ENCODE measurements at regions not wholly inside any gene's neighbourhood (a gene's known extent, or its start where the extent isn't known, plus 50 kb on each side); places are given as distances from the start of the nearest gene placed in this dataset.
"Not testable (repeated sequence)": the region's sequence is repeated elsewhere in the genome, so short reads cannot be mapped to it uniquely, and the experiment has no call there.

DNA sequence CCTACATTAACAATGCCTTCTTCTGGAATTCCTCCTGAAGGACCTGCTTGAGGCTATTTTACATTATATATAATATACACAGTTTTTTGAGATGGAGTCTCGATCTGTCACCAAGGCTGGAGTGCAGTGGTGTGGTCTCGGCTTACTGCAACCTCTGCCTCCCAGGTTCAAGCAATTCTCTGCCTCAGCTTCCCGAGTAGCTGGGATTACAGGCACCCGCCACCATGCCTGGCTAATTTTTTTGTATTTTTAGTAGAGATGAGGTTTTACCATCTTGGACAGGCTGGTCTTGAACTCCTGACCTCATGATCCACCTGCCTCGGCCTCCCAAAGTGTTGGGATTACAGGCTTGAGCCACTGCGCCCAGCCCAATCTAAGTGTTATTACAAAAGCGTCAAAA, 71.9 kb upstream of the PRR23C start:
- DNase-seq = not testable (repeated sequence)

DNA sequence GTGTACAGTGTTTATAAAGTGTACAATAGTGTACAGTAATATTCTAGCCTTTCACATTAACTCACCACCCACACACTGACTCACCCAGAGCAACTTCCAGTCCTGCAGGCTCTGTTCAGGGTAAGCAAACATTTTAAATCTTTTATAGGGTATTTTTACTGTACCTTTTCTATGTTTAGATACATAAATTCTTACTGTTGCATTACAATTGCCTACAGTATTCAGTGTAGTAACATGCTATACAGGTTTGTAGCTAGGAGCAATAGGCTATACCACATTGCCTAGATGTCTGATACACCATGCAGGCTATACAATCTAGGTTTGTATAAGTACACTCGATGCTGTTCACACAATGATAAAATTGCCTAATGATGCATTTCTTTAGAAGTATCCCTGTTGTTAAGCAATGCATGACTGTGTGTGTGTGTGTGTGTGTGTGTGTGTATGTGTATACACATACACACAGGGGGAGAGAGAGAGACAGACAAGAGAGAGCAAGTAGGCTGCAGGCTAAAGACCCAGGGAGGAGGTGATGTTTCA, 72.5 kb upstream of the PRR23C start:
- DNase-seq = no peak

DNA sequence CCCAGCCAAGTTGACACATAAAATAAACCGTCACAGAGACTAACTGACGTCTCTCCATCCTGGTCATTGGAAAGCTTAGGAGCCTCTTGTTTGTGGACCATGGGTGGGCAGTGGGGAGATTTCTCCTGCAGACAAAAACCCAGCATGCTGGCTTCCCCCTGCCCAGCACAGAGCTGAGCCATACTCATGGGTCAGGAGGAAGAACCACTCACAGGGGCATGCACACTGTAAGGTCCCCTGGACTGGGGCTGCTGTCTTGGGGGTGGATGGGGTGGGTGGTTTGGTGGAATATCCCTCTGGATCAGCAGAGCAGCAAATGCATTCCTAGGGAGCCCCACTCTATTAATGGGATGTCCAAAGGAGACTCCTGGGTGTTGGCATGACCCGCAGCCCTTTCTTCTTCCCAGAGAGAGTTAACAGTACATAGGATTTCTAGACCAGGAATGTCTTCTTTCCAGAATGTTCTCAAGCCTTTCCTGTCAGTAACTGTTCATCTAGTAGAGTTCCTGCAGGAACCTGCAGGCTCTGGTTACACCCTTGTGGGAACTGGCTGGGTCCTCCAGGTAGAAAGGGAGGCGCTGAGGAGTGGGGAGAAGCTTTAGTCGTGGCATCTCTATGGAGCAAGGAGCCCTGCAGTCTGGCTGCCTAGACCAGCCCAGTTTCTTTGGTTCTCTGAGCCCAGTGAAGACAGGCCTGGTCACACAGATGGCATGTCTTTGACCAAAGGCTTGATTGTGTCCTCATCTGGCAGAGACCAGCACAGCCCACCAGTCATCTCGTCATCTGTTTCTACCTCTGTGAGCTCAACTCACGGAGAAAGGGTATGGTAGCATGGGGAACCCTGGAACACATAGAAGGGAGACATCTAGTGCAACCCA, 73.4 kb upstream of the PRR23C start:
- DNase-seq = no peak

DNA sequence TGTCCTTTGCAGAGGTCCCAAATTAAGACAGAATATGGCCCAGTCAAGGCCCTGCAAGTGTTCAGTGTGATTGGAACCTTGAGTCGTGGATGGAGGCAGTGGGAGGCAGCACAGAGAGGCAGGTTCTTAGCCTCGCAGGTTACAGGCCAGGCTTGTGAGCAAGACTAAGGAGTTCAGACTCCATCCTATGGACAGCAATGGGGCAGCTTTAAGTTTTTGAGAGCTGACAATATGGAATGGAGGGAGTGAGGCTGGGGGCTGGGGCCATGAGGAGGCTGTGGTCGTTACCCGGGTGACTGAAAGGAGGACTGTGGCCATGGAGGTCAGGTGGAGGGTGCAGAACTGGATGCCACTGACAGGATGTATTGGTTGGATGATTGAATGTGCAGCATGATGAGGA, 74.1 kb upstream of the PRR23C start:
- DNase-seq = no peak

DNA sequence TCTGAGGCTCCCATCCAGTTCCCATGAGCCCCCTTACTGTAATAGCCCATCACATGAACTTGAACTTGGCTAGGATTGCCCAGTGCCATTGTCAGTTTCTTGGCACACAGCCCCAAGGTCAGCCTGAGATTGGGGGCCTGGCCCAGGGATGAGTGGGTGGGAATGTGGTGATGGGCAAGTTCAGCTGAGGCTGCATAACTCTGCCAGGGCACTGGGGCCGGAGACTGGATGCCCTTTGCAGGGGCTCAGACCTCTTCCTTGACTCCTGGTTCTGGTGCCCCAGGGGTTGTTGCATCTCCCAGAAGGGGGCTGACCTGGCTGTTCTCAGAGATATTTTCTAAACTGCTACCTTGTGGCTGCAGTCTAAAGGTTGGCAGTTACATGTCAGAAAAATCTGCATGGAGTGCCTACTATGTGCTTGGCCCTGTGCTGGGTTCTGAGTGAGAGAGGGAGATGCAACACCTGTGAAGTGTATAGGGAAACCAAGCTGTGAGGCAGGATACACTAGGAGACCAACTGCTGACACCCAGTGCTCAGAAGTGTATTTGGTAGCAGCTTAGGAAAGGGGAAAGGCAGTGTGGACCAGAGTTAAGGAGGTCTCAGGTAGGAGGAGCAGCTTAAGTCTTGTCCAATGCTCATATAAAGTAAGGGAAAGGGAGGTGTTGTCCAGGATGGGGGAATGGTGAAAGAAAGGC, 74.8 kb upstream of the PRR23C start:
- DNase-seq = no peak

DNA sequence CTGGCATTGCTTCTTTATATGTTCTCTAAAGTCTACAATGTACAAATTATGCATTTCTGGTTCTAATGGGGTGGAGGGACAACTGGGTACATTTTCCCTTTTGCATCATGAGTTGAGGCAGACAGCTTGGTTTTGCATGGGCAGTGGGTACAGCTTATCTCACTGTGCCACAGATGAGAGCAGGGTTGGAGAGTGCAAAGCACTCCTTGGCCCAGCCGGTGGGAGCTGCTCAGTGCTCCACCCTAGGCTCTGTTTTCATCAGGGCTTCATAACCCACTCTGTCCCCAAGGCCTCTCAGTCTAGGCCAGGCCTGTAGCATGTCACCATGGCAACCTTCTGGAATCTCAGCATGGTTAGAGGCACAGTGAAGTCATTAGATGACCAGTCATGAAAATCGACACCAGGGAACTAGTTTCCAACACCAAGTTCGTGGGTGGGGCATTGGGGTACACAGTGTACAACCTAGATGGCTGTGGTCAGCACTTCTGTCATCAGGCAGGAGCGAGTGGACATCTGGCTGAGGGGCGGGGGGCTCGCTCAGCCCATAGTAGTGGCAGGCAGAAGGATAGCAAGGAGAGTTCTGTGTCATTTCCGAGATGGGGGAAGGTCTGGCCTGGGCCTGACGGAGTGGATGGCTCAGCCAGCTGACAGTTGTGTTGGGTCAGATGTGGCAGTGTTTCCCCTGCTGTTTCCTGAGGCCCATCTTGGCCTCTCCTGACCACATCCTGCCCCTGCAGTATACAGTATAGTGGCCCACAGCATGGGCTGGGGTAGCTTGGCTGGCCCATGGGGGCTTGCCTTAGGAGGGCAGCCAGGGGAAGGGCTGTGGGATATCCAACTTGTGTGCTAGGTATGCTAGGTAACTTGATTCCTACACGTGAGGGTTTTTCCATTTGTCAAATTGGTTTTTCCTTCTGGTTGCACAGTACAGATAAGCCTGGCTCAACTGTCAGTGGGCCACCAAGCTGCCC, 75.7 kb upstream of the PRR23C start:
- peak; percentile 60 for DNase-seq

DNA sequence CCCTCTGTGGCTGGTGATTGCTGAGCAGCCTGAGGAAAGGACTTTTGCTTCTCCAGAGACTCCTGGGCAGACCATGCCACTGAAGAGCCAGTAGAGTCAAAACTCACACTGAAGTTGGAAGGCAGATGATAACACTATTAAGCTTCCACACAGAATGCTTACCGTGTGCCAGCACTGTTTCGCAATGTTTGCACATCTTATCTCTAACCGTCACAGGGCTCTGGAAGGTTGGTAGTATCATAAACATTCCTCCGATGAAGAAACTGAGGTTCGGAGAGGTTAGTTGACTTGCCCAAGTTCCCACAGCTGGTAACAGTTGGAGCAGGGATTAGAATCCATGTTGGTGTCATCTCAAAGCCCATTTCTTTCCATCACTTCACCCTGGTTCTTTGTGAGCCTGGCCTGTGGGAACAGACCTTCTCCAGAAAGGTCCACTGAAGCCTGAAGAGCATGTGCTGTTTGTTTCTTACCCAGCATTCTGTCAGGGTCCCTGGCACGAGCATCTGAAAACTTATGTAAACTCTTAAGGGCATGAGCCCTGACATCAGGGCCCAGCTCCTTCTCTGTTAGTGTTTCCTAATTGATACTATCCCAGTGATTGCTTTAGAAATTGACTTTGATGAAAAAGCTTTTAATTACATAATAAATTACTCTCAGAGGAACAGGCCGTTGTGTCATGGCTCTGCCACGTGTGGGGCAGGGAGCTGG, 77.0 kb upstream of the PRR23C start:
- DNase-seq = no peak

DNA sequence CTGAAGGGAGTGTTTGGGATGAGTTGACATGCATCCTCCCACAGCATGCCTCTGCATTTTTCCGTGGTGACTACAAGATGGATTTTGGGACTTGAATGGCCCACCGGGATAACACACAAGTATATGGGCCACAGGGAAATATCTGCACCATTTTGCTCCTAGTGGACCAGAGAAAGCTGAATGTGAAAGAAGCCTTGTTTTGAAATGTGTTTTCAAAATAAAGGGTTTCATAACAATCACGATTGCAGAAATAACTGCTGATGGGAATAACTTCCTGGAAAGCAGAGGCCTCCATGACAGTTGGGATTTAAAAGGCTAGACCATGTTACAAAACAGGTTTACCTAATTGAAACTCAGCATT, 77.5 kb upstream of the PRR23C start:
- DNase-seq = peak; percentile 67

DNA sequence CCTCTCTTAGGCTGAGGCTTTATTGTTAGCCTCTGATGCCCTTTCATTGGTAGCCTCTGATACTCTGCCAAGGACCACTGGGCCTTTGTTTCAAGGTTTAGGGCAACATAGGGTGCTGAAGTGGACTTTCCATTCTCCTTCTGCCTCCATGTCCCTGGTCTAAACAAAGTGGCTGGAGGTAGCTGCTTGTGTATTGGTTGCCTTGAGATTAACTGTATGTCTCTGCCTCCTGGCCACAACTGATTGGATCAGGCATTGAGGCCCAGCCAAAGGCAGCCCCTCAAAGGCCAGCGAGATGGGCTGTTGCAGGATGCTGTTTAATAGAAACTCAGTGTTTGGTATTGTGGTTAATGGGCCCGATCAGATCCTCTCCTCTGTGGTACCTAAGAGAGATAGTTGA, 77.9 kb upstream of the PRR23C start:
- DNase-seq = no peak

DNA sequence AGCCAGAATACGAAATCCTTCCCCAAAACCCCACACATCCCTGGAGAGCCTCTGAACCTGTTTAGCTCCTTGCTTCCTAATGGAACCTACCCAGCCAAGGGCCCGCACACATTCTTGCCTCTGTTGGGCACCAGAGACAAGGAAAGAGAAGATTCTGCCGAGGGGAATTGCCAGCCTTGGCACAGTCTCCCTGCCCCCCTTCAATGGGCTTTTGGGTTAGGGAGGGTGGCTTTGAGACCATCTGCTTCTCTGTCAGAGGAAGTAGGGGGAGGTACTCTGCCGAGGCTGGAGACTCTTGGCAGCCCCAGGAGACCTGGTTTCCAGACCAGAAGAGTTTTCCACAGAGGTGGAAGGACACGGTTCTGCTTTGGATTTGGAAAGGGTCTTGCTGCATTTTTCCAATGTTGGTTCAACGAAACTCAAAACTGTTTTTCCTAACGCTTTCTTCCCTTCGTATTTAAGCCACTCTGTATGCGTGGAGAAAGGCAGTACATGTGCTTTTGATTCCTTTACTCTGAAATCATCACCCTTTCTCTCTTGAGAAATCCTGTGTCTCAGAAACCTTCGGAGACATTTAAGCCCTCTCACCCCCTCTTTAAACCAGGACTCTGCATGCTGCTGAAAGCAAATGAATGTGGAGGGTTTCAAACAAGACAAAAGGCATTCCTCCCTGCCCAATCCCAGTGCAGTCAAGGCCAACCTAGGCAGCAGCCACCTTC, 78.8 kb upstream of the PRR23C start:
- DNase-seq = peak; percentile 32

DNA sequence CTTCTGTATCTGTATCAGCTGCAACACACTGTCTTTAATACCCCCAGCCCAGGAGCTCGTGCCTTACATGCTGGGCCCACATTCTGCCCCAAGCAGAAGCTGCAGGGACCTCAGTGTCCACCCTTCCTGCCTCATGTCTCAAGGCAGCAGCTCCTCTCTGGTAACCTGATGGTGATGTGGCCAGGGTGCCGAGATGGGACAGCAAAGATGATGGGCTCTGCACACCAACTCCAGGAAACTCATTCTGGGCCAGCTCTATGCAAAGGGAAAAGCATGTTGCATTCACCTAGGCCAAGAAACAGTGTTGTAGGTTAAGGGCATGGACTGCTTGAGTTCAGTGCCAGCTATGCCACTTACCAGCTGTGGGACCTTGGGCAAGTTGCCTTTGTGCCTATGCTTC, 79.5 kb upstream of the PRR23C start:
- DNase-seq = no peak

DNA sequence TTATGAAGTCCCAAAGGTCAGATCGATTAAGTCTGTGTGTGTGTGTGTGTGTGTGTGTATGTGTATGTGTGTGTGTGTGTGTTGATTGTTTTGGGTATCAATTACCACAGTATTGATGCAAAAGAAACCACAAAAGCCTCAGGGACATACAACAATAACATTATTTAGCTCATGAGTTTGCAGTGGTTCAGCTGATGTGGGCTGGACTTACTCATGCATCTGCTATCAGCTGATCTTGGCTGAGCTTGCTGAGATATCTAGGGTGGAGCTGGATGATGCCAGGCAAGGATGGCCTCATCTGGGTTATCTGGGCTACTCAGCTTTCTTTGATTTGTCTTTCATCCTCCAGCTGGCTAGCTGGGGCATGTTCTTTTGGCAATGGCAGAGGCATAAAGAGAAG, 82.4 kb upstream of the PRR23C start:
- DNase-seq = no peak

DNA sequence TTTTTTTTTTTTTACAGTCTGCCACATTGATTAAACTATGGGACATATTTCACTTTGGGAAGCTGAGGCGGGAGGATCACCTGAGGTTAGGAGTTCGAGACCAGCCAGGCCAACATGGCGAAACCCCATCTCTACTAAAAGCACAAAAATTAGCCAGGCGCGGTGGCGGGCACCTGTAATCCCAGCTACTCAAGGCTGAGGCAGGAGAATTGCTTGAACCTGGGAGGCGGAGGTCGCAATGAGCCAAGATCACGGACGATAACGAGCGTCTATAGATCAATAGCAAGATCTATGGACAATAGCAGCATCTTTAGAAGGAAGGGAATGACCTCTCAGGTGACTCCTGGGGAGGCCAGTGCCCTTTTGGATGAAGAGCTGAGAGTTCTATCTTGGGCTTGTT, 82.9 kb upstream of the PRR23C start:
- DNase-seq = not testable (repeated sequence)

DNA sequence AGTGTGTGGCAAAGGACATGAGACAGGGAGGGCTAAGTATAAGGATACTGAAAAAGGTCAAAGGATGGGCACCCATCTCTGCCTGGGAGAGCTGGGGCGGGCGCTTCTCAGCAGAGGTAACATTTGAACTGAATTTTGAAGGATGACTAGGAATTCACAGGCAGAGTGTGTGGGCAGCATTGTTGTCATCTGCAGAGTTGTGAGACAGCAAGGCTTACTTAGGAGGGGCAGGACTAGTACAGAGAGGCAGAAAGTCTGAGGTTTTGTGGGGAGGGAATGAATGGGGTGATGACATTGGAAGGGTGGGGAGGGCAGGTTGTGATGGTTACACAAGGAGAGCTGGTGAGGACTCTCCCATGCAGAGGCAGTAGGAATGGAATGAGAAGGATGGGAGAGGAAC, 84.1 kb upstream of the PRR23C start:
- DNase-seq = no peak

DNA sequence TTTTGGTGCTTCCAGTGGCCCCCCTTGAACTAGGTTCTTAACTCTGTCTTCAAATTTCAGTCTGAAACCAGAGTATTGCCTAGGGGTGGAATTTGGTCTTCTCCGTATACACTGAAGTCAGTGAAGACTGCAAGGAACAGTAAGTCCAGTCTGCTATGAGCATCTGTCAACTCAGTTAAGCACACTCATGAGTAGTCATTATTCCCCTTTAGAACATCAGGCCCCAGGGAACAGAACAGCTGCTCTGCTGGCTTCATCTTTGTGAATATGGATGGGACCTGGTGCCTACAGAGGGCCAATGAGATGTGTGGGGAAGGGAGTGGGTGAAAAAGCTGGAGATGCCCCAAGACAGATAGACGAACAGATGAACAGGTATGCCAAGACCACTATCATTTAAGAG, 85.2 kb upstream of the PRR23C start:
- no peak for DNase-seq

DNA sequence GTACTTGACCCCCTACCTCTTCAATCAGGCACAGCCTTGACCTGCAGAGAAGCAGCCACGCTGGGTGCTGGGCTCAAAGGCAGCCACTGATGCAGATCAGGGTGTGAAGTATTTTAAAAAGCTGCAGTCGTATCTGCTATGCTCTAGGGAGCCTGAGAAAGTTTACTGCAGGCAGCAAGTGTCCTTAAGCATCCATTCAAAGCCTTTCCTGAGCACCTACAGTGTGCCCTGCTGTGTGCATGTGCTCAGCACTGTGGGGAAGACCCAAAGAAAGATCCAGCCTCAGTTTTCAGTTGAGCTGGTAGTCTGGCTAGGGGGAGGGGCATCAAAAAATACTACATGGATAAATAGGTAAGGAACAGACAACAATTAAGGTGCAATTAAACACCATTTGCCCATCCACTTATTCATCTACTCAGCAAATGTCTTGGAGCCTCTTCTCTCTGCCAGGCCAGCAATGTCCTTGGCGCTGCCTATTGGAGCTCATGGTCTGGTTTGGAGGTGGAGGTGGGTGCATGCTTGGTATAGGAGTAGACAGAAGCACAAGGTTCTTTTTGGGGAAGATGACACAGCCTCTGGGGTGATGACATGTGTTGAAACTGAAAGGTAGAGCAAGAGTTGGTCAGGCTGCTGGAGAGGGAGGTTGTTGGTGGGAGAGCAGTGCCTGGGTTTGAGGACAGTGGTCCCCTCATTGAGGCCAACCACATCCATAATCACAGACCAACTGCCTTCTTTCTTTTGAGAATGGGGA, 85.9 kb upstream of the PRR23C start:
- no peak for DNase-seq

DNA sequence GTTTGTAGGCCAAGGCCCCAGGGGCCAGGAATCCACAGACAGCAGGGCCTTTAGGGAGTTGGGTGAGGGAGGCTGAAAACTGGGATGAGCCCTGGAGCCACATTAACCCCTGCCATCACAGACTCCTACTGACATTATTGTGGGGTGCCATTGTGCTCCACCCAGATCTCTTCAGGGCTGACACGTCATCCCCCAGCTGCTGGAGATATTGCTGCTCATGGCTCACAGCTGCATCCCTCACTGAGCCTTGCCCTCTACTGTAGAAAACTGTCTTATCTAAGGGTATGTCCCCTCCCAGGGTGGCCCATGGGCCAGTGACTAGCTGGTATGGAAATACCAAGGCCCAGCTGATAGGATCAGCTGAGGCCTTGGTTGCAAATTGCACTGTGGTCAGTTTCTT, 87.3 kb upstream of the PRR23C start:
- no peak for DNase-seq

DNA sequence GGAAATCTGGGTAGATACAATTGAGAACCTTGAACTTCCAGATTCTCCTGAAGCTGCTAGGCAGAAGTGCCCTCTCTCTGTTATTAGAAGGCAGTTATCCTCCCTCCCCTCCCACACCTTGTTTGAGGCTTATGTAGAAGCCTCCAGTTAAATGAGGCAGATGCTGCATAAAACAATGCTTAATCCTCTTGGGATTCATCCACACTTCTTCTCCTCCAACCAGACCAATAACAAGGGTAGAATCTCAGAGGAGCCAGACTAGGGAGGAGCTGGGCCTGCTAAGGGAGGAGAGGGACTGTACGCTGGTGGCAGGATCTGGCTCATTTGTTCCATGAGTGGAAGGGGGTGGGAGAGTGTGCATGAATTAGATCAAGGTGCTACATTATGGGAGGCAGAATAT, 88.3 kb upstream of the PRR23C start:
- DNase-seq = no peak

DNA sequence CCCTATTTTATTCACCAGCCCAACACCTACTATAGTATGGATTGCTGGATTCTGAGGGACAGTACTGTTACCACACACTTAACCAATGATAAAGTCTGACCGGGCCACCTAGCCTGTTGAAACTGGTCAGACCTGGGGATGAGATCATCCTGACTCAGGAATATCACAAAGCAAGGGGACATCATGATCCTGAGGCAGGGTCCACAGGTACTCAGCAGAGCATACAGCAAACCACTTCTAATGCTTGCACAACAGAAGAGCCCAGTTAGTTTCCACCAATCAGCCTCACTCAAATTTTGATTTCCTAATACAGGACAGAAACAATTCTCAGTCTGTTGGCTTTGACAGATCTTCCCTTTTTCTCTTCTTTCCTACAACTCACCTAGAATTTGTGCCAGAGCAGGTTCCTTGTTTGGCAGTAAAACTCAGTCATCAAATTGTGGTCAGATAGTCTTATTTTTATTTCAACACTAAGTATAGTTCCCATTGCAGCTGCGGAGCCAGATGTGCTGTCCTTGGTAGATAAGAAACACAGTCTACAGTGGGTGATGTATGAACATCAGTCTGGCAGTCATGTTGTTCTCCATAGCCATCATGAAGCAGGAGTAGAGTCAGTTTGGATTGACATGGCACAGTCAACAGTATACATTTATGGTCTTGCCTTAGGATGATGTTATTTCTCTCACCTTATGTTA, 90.1 kb upstream of the PRR23C start:
- DNase-seq = no peak

DNA sequence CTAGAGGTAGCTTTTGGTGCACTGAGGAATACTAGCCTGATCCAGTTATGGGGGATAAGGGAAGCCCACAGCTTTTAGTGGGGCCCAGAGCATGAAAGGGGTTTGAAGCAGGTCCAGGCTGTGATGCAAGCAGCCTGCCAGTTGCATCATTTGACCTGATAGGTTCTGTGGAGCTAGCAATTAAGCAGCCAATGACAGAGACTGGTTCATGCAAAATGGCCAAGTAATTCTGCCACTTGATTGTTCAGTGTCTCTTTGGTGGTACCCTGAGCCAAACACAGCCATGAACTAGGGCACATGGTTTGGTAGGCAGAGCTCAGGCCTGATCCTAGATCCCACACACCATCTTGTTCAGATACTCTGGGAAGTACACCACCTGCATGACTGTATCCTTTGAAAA, 91.0 kb upstream of the PRR23C start:
- DNase-seq = no peak

Measured in fibroblast of skin of right quadriceps (primary cell).